Mesenchymal stem cell (in vitro differentiated cells and primary cell): ENCODE measurements at regions not wholly inside any gene's neighbourhood (a gene's known extent, or its start where the extent isn't known, plus 50 kb on each side); places are given as distances from the start of the nearest gene placed in this dataset.

Source experiments
- DNase-seq: peaks from one replicate; pipeline ENCODE4 v3.0.0-alpha.2; 2013
- H2AFZ ChIP-seq: one replicate; pipeline ENCODE4 v1.6.1; 2013; ENCODE audit warnings: low read depth, mild to moderate bottlenecking, control low read depth, inconsistent platforms, low read length, moderate library complexity
- H2AK5ac ChIP-seq: 2 replicates; pipeline ENCODE4 v1.6.1; 2013; ENCODE audit warnings: low read length, moderate library complexity, mild to moderate bottlenecking, inconsistent platforms; ENCODE audit not compliant: severe bottlenecking
- H2BK120ac ChIP-seq: one replicate; pipeline ENCODE4 v1.6.1; 2013; ENCODE audit warnings: low read depth, mild to moderate bottlenecking, inconsistent platforms, low read length, moderate library complexity
- H2BK12ac ChIP-seq, 2 experiments: one replicate each; pipeline ENCODE4 v1.6.1; 2013; ENCODE audit warnings: inconsistent platforms in 2 of 2, low read length in 2 of 2, mild to moderate bottlenecking in 2 of 2, moderate library complexity in 2 of 2, control low read depth in 1 of 2
- H2BK15ac ChIP-seq: one replicate; pipeline ENCODE4 v1.6.1; 2013; ENCODE audit warnings: mild to moderate bottlenecking, low read depth, inconsistent platforms; ENCODE audit not compliant: poor library complexity, severe bottlenecking
- H2BK5ac ChIP-seq: 2 replicates; pipeline ENCODE4 v1.6.1; 2013; ENCODE audit warnings: low read depth, mild to moderate bottlenecking, low read length, control low read depth, inconsistent platforms; ENCODE audit not compliant: poor library complexity, severe bottlenecking
- H3K14ac ChIP-seq, 2 experiments: one replicate each; pipeline ENCODE4 v1.6.1; 2013; ENCODE audit warnings: inconsistent platforms in 2 of 2, low read length in 2 of 2, control low read depth in 1 of 2, mild to moderate bottlenecking in 1 of 2, moderate library complexity in 1 of 2
- H3K18ac ChIP-seq, 2 experiments: one replicate each; pipeline ENCODE4 v1.6.1; 2013; ENCODE audit warnings: inconsistent platforms in 2 of 2, low read length in 2 of 2, control low read depth in 1 of 2, low read depth in 1 of 2, mild to moderate bottlenecking in 1 of 2
- H3K23ac ChIP-seq, 2 experiments: one replicate each; pipeline ENCODE4 v1.6.1; 2013; ENCODE audit warnings: inconsistent platforms in 2 of 2, low read length in 2 of 2, mild to moderate bottlenecking in 2 of 2, moderate library complexity in 2 of 2, control low read depth in 1 of 2
- H3K27ac ChIP-seq: 2 replicates; pipeline ENCODE4 v1.5.1; 2013; ENCODE audit warnings: mild to moderate bottlenecking, moderate library complexity, low read length, control low read depth, inconsistent platforms; ENCODE audit not compliant: poor library complexity, severe bottlenecking
- H3K27me3 ChIP-seq, 2 experiments: 2 replicates each; pipeline versions ENCODE4 v1.6.1 to v1.7.0; 2013; ENCODE audit warnings: low read length in 2 of 2, mild to moderate bottlenecking in 2 of 2, moderate library complexity in 2 of 2, control low read depth in 1 of 2, inconsistent platforms in 1 of 2; ENCODE audit not compliant: control insufficient read depth in 1 of 2, insufficient read depth in 1 of 2
- H3K36me3 ChIP-seq, 2 experiments: 2 replicates each; pipeline versions ENCODE4 v1.6.1 to v1.7.0; 2013; ENCODE audit warnings: low read length in 2 of 2, control low read depth in 1 of 2, inconsistent platforms in 1 of 2, low read depth in 1 of 2, mild to moderate bottlenecking in 1 of 2; ENCODE audit not compliant: insufficient read depth in 2 of 2, control insufficient read depth in 1 of 2
- H3K4ac ChIP-seq, 2 experiments: one replicate each; pipeline ENCODE4 v1.6.1; 2013; ENCODE audit warnings: inconsistent platforms in 2 of 2, low read length in 2 of 2, mild to moderate bottlenecking in 2 of 2, moderate library complexity in 2 of 2, control low read depth in 1 of 2, low read depth in 1 of 2
- H3K4me1 ChIP-seq: 2 replicates; pipeline ENCODE4 v1.6.1; 2013; ENCODE audit warnings: low read depth, low read length, control low read depth; ENCODE audit not compliant: control insufficient read depth, insufficient read depth
- H3K4me2 ChIP-seq: 2 replicates; pipeline ENCODE4 v1.6.1; 2013; ENCODE audit warnings: low read length, mild to moderate bottlenecking, inconsistent platforms; ENCODE audit not compliant: poor library complexity, severe bottlenecking
- H3K4me3 ChIP-seq, 2 experiments: 2 replicates each; pipeline versions ENCODE4 v1.5.1 to v1.7.0; 2013; ENCODE audit warnings: low read length in 2 of 2, mild to moderate bottlenecking in 2 of 2, control low read depth in 1 of 2, low read depth in 1 of 2; ENCODE audit not compliant: insufficient read depth in 1 of 2
- H3K79me1 ChIP-seq: replicated peaks from 2 replicates; pipeline ENCODE4 v1.6.1; 2013; ENCODE audit warnings: mild to moderate bottlenecking, control low read depth, low read length, inconsistent platforms; ENCODE audit not compliant: poor library complexity, severe bottlenecking
- H3K9ac ChIP-seq: 2 replicates; pipeline ENCODE4 v1.7.0; 2013; ENCODE audit warnings: mild to moderate bottlenecking, low read length, moderate library complexity
- H3K9me3 ChIP-seq: 2 replicates; pipeline ENCODE4 v1.7.0; 2013; ENCODE audit warnings: mild to moderate bottlenecking, low read length; ENCODE audit not compliant: control insufficient read depth
- H4K8ac ChIP-seq: one replicate; pipeline ENCODE4 v1.6.1; 2013; ENCODE audit warnings: inconsistent platforms, mild to moderate bottlenecking, low read length, moderate library complexity
- H4K91ac ChIP-seq: one replicate; pipeline ENCODE4 v1.6.1; 2013; ENCODE audit warnings: mild to moderate bottlenecking, low read length, inconsistent platforms
- WGBS: methylation state at CpG from one replicate; pipeline ENCODE4 v1.1.7; 2013; ENCODE audit warnings: mixed read lengths; 5-methylcytosine and 5-hydroxymethylcytosine counted together

DNA sequence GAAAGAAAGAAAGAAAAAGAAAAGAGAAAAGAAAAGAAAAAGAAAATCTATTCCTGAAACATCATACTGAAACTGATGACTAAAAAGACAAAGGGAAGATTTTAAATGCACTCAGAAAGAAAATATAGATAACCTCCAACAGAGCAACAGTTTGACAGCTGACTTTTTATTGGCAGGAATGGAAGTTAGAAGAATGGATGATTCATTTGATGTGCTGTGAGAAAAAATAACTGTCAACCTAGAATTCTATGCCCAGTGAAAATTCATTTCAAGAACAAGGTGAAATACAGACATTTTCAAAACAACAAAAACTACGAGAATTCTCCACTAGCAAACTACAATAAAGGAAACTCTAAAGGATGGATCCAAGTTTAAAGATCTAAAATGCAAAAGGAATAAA lies 50.5 kb upstream of the HSPA12A start:
- H3K4me1 ChIP-seq = peaks cover 1% of the 10 kb centered on the region
- no peak overlapping the region for H3K23ac ChIP-seq
- no peak overlapping the region for H2BK5ac ChIP-seq
- H3K27me3 ChIP-seq = peaks cover 12 to 28% of the 10 kb centered on the region in 2 experiments
- H3K14ac ChIP-seq = no peak overlapping the region
- H4K91ac ChIP-seq = no peak overlapping the region
- no peak overlapping the region for H2AFZ ChIP-seq
- H3K9me3 ChIP-seq = no peaks in the 10 kb centered on the region
- no peak overlapping the region for H4K8ac ChIP-seq
- no peak overlapping the region for H3K27ac ChIP-seq
- WGBS = 71% methylated on average over 1 of the region's 1 CpG
- H3K36me3 ChIP-seq = no peaks in the 10 kb centered on the region
- no peak for DNase-seq
- H2BK12ac ChIP-seq = no peak overlapping the region
- H3K4me3 ChIP-seq = no peak overlapping the region
- H3K9ac ChIP-seq = no peak overlapping the region
- H3K4ac ChIP-seq = no peak overlapping the region
- H2AK5ac ChIP-seq = no peak overlapping the region
- H2BK15ac ChIP-seq = no peak overlapping the region
- no peak overlapping the region for H3K18ac ChIP-seq
- H3K4me2 ChIP-seq = no peak overlapping the region
- no peaks in the 10 kb centered on the region for H3K79me1 ChIP-seq
- H2BK120ac ChIP-seq = no peak overlapping the region

DNA sequence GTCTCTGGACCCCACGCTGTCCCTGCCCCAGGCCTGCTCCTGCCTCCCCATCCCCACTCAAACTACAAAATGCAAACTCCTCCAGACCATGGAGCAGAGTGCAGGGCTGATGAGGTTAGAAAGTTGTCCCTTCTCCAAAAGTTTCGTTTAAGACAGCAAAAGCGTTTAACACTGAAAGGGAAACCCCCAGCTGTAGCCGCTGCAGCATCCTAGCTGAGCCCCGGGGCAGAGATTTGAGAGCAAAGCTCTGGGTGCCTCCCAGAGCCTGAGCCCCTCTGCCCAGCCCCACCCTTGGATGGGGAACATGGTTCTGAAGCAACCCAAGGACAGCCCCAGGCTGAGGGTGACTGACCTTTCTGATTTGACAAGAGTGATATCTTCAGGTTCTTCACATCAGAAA lies 52.8 kb upstream of the ENO4 start:
- H3K9me3 ChIP-seq = no peaks in the 10 kb centered on the region
- WGBS = 76% methylated on average over 5 of the region's 5 CpGs

DNA sequence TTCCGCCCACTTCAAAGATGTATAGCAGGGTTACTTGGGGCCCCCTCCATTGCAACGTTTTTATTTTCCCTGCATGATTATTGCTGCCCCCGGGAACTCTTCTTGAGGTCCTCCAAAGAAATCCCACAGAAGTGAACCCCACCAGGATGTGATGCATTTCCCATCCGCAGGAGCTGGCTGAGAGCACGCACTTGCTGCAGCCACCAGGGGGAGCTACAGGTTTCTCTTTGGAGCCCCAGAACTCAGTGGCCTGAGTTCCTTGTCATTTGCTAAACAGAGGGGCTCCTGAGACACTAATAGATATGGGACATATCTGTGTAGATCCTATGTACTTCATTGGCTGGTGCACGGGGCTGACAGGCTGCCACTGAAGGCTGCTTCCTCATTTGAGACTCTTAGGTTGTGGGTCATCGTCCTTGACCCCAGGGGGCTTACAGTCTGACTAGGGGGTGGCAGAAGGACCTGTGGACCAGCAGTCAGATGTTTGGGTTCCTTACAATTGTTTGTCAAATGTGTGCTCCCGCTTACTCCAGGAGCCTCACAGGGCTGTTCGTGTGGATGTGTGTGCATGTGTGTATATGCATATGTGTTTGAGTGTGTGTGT lies 52.3 kb upstream of the ENO4 start:
- no peaks in the 10 kb centered on the region for H3K79me1 ChIP-seq
- H3K14ac ChIP-seq = no peak overlapping the region
- no peak overlapping the region for H2AK5ac ChIP-seq
- H2AFZ ChIP-seq = no peak overlapping the region
- DNase-seq = peak; percentile 67
- no peaks in the 10 kb centered on the region for H3K36me3 ChIP-seq
- H3K18ac ChIP-seq = no peak overlapping the region
- no peak overlapping the region for H4K91ac ChIP-seq
- H2BK12ac ChIP-seq = no peak overlapping the region
- no peak overlapping the region for H2BK120ac ChIP-seq
- H2BK5ac ChIP-seq = no peak overlapping the region
- H3K9me3 ChIP-seq = no peaks in the 10 kb centered on the region
- H3K27ac ChIP-seq = no peak overlapping the region
- H3K4me1 ChIP-seq = no peaks in the 10 kb centered on the region
- 18% methylated on average over 9 of the region's 9 CpGs for WGBS
- H3K23ac ChIP-seq = no peak overlapping the region
- no peak overlapping the region for H4K8ac ChIP-seq
- H3K4me2 ChIP-seq = no peak overlapping the region
- H2BK15ac ChIP-seq = no peak overlapping the region
- H3K9ac ChIP-seq = no peak overlapping the region
- no peak overlapping the region for H3K4me3 ChIP-seq
- no peak overlapping the region for H3K4ac ChIP-seq
- H3K27me3 ChIP-seq = peaks cover 35 to 61% of the 10 kb centered on the region in 2 experiments

More for the DNA sequence above, 52.8 kb upstream of the ENO4 start:
- Histone ChIP-seq H2BK15ac (no peak overlapping the region), H3K14ac (no peak overlapping the region), H2AK5ac (no peak overlapping the region), H3K4ac (no peak overlapping the region), H3K18ac (no peak overlapping the region), H2BK120ac (no peak overlapping the region), H3K4me1 (no peaks in the 10 kb centered on the region), H4K91ac (no peak overlapping the region), H3K36me3 (no peaks in the 10 kb centered on the region), H3K4me3 (no peak overlapping the region), H2AFZ (no peak overlapping the region), H3K27ac (no peak overlapping the region), H3K4me2 (no peak overlapping the region), H2BK12ac (no peak overlapping the region), H3K27me3 (peaks cover 35 to 58% of the 10 kb centered on the region in 2 experiments), H3K9ac (no peak overlapping the region), H2BK5ac (no peak overlapping the region), H4K8ac (no peak overlapping the region), H3K79me1 (no peaks in the 10 kb centered on the region), H3K23ac (no peak overlapping the region)
- DNase-seq = no peak

DNA sequence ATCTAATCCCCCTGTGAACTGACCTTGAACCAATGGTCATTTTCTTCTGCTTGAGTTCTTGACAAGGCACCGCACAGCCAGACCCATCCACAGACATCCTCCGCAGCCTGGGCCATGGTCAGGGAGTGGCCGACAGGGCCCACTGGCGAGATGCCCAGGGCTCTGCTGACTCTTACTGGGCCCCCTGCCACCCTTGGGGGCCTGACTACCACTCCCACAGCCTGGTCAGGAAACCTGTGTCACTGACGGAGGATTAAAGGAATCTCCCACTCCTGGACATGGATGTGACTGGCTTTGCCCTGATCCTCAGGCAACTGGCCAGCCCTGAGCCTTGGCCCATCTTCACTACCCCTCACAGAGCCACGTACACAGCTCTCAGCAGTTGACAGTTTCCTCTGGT lies 50.4 kb upstream of the ENO4 start:
- Histone ChIP-seq H2AFZ (no peak overlapping the region), H3K14ac (no peak overlapping the region), H2BK12ac (no peak overlapping the region), H4K91ac (no peak overlapping the region), H2BK15ac (no peak overlapping the region), H3K18ac (no peak overlapping the region), H3K27me3 (peaks cover 46 to 69% of the 10 kb centered on the region in 2 experiments), H3K4ac (no peak overlapping the region), H2BK120ac (no peak overlapping the region), H2AK5ac (no peak overlapping the region), H3K36me3 (no peaks in the 10 kb centered on the region), H3K4me2 (no peak overlapping the region), H3K4me3 (no peak overlapping the region), H3K9ac (no peak overlapping the region), H3K23ac (no peak overlapping the region), H2BK5ac (no peak overlapping the region), H3K4me1 (no peaks in the 10 kb centered on the region), H3K79me1 (no peaks in the 10 kb centered on the region), H3K9me3 (no peaks in the 10 kb centered on the region), H3K27ac (no peak overlapping the region), H4K8ac (no peak overlapping the region)
- no peak for DNase-seq
- whole genome bisulfite sequencing = 83% methylated on average over 6 of the region's 6 CpGs
